ENCODE measurements at regions not wholly inside any gene's neighbourhood (a gene's known extent, or its start where the extent isn't known, plus 50 kb on each side); places are given as distances from the start of the nearest gene placed in this dataset.

- TF ChIP-seq CTCF (conservative IDR thresholded peaks at IDR 0.05) (peak; percentile 92), EZH2 (IDR thresholded peaks at IDR 0.05; ENCODE audit: low read depth) (no peak)
Observed at GRCh38 chr12:89019439-89020120, 332.7 kb downstream of the DUSP6 start.
